ENCODE measurements at regions not wholly inside any gene's neighbourhood (a gene's known extent, or its start where the extent isn't known, plus 50 kb on each side); places are given as distances from the start of the nearest gene placed in this dataset.

- DNase-seq (ENCODE audit: low spot score) = no peak
These were observed 142.3 kb upstream of the CPNE8 start for GRCh38 chr12:39047539-39048262.

- DNase-seq (ENCODE audit: low spot score) = no peak
These were observed 139.4 kb upstream of the CPNE8 start for GRCh38 chr12:39044754-39045153.

GRCh38 chr12:39043424-39043822 is 138.0 kb upstream of the CPNE8 start:
- no peak for DNase-seq (ENCODE audit: low spot score)

GRCh38 chr12:39040275-39040674 is 134.9 kb upstream of the CPNE8 start:
- DNase-seq (ENCODE audit: low spot score) = no peak

GRCh38 chr12:39037115-39037514 is 131.7 kb upstream of the CPNE8 start:
- DNase-seq (ENCODE audit: low spot score) = no peak

- no peak for DNase-seq (ENCODE audit: low spot score)
These were observed 130.7 kb upstream of the CPNE8 start for GRCh38 chr12:39036105-39036504.

- no peak for DNase-seq (ENCODE audit: low spot score)
These were observed 128.4 kb upstream of the CPNE8 start for GRCh38 chr12:39033782-39034181.

GRCh38 chr12:39032448-39032847 is 127.1 kb upstream of the CPNE8 start:
- no peak for DNase-seq (ENCODE audit: low spot score)

GRCh38 chr12:39032034-39032433 is 126.6 kb upstream of the CPNE8 start:
- DNase-seq (ENCODE audit: low spot score) = no peak

GRCh38 chr12:39028382-39028781 is 123.0 kb upstream of the CPNE8 start:
- no peak for DNase-seq (ENCODE audit: low spot score)

- DNase-seq (ENCODE audit: low spot score) = no peak
These were observed 107.5 kb upstream of the CPNE8 start for GRCh38 chr12:39012870-39013269.

- DNase-seq (ENCODE audit: low spot score) = no peak
These were observed 105.8 kb upstream of the CPNE8 start for GRCh38 chr12:39011166-39011565.

- no peak for DNase-seq (ENCODE audit: low spot score)
These were observed 105.0 kb upstream of the CPNE8 start for GRCh38 chr12:39010406-39010805.

- no peak for DNase-seq (ENCODE audit: low spot score)
These were observed 102.2 kb upstream of the CPNE8 start for GRCh38 chr12:39007619-39008018.

GRCh38 chr12:39006286-39006685 is 100.9 kb upstream of the CPNE8 start:
- no peak for DNase-seq (ENCODE audit: low spot score)

- no peak for DNase-seq (ENCODE audit: low spot score)
These were observed 100.3 kb upstream of the CPNE8 start for GRCh38 chr12:39005671-39006070.

GRCh38 chr12:39003541-39004155 is 98.3 kb upstream of the CPNE8 start:
- no peak for DNase-seq (ENCODE audit: low spot score)

- no peak for DNase-seq (ENCODE audit: low spot score)
These were observed 95.0 kb upstream of the CPNE8 start for GRCh38 chr12:39000370-39000769.

- no peak for DNase-seq (ENCODE audit: low spot score)
These were observed 93.6 kb upstream of the CPNE8 start for GRCh38 chr12:38998887-38999482.

- DNase-seq (ENCODE audit: low spot score) = no peak
These were observed 89.9 kb upstream of the CPNE8 start for GRCh38 chr12:38995249-38995648.

- no peak for DNase-seq (ENCODE audit: low spot score)
These were observed 80.6 kb upstream of the CPNE8 start for GRCh38 chr12:38985961-38986360.

GRCh38 chr12:38984388-38984787 is 79.0 kb upstream of the CPNE8 start:
- no peak for DNase-seq (ENCODE audit: low spot score)

- DNase-seq (ENCODE audit: low spot score) = no peak
These were observed 77.8 kb upstream of the CPNE8 start for GRCh38 chr12:38983117-38983571.

Measured in SW480 (cell line).